HL-60 (cell line): ENCODE measurements at regions not wholly inside any gene's neighbourhood (a gene's known extent, or its start where the extent isn't known, plus 50 kb on each side); places are given as distances from the start of the nearest gene placed in this dataset.

ENCODE experiments used
- DNase-seq, 2 experiments: peaks; one replicate each; pipeline ENCODE4 v3.0.0-alpha.2; 2010 to 2020; ENCODE audit warnings: low read depth in 1 of 2, low spot score in 1 of 2
- H3K27ac ChIP-seq: fragments of 250-450 bp; sonication (Bioruptor Pico); replicated peaks from 2 replicates; pipeline ENCODE4 v1.5.1; 2020; ENCODE audit warnings: mild to moderate bottlenecking, moderate library complexity
- H3K27me3 ChIP-seq: fragments of 250-450 bp; sonication (Bioruptor Pico); 2 replicates; pipeline ENCODE4 v1.5.1; 2021; ENCODE audit warnings: mild to moderate bottlenecking, moderate library complexity; ENCODE audit not compliant: insufficient read depth, poor library complexity, severe bottlenecking
- H3K4me3 ChIP-seq: replicated peaks from 2 replicates; pipeline ENCODE4 v1.5.1; 2011; ENCODE audit warnings: mild to moderate bottlenecking, control low read depth, low read length; ENCODE audit not compliant: insufficient read depth
- CTCF ChIP-seq: IDR thresholded peaks from one replicate; pipeline ENCODE4 v1.5.1; 2011; ENCODE audit warnings: low read length, control low read depth, inconsistent platforms; ENCODE audit not compliant: insufficient read depth
- GABPA ChIP-seq: IDR thresholded peaks from 2 replicates; pipeline ENCODE4 v1.6.1; 2012; ENCODE audit warnings: low read depth
- POLR2AphosphoS5 ChIP-seq: IDR thresholded peaks from 2 replicates; pipeline ENCODE4 v1.6.1; 2012; ENCODE audit warnings: low read depth
- SPI1 ChIP-seq: IDR thresholded peaks from 2 replicates; pipeline ENCODE4 v1.6.1; 2012; ENCODE audit warnings: low read depth, mild to moderate bottlenecking, borderline replicate concordance
- TF ChIP-seq, protein P1 (sequence below): IDR thresholded peaks from 2 replicates; pipeline ENCODE4 v1.6.1; 2012; ENCODE audit warnings: low read depth; ENCODE audit not compliant: insufficient replicate concordance

DNA sequence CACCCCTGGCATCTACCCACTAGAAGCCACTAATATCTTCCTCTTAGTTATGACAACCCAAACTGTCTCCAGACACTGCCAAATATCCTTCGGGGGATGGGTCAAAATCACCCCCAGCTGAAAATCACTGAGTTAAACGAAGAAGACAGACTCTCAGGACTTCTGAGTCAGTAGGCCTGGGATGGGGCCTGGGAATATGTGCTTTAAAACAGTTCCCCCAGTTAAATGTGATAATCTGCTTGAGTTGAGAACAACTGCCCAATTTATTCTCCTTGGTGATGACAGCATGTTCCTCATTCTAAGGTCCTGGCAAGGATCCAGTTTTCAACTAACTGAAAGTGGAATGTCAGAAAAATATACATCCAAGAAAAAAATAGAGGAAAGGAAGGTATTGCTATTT lies 52.4 kb downstream of the CBLL2 start:
- Histone ChIP-seq H3K27ac (no peak overlapping the region), H3K4me3 (no peak overlapping the region)
- no peak for DNase-seq

GRCh38 chrX:22329783-22330182 lies 57.1 kb downstream of the CBLL2 start:
- H3K27me3 ChIP-seq = no peaks in the 10 kb centered on the region

More for the DNA sequence above, 52.4 kb downstream of the CBLL2 start:
- TF ChIP-seq, protein P1, sequence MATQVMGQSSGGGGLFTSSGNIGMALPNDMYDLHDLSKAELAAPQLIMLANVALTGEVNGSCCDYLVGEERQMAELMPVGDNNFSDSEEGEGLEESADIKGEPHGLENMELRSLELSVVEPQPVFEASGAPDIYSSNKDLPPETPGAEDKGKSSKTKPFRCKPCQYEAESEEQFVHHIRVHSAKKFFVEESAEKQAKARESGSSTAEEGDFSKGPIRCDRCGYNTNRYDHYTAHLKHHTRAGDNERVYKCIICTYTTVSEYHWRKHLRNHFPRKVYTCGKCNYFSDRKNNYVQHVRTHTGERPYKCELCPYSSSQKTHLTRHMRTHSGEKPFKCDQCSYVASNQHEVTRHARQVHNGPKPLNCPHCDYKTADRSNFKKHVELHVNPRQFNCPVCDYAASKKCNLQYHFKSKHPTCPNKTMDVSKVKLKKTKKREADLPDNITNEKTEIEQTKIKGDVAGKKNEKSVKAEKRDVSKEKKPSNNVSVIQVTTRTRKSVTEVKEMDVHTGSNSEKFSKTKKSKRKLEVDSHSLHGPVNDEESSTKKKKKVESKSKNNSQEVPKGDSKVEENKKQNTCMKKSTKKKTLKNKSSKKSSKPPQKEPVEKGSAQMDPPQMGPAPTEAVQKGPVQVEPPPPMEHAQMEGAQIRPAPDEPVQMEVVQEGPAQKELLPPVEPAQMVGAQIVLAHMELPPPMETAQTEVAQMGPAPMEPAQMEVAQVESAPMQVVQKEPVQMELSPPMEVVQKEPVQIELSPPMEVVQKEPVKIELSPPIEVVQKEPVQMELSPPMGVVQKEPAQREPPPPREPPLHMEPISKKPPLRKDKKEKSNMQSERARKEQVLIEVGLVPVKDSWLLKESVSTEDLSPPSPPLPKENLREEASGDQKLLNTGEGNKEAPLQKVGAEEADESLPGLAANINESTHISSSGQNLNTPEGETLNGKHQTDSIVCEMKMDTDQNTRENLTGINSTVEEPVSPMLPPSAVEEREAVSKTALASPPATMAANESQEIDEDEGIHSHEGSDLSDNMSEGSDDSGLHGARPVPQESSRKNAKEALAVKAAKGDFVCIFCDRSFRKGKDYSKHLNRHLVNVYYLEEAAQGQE = no peak
- no peak for TF ChIP-seq SPI1
- no peak for TF ChIP-seq CTCF
- TF ChIP-seq GABPA = no peak
- no peak for TF ChIP-seq POLR2AphosphoS5
- no peaks in the 10 kb centered on the region for H3K27me3 ChIP-seq

GRCh38 chrX:22338740-22339139 lies 66.0 kb downstream of the CBLL2 start:
- Histone ChIP-seq H3K4me3 (no peak overlapping the region), H3K27ac (no peak overlapping the region), H3K27me3 (no peaks in the 10 kb centered on the region)
- TF ChIP-seq, protein P1 = no peak
- no peak for TF ChIP-seq SPI1
- TF ChIP-seq POLR2AphosphoS5 = no peak
- no peak for DNase-seq

More at GRCh38 chrX:22329783-22330182, 57.1 kb downstream of the CBLL2 start:
- TF ChIP-seq GABPA (no peak), SPI1 (no peak), CTCF (no peak), POLR2AphosphoS5 (no peak)
- TF ChIP-seq, protein P1 = no peak
- DNase-seq = no peak
- H3K27ac ChIP-seq = no peak overlapping the region
- no peak overlapping the region for H3K4me3 ChIP-seq

DNA sequence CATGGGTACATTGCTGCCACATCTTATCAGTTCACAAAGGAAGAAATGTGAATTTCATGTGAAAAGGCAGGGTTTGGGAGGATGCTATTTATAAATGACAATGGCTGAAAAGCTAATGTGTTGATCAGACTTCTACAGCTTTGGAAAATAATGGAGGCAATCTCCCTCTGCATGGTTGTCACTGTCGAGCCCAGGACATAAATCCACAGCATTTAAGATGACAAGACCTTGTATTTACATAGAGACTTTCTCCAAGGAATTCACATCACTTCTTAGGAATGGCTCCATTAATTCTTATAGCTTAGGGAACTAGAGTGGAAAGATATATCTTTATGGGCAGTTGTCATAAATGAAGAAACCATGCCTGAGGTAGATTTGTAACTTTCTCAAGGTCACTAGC lies 66.7 kb downstream of the CBLL2 start:
- H3K27ac ChIP-seq = no peak overlapping the region
- no peak for DNase-seq
- TF ChIP-seq CTCF (no peak), POLR2AphosphoS5 (no peak), GABPA (no peak), SPI1 (no peak)
- TF ChIP-seq, protein P1 = no peak

More for the DNA sequence above, 66.7 kb downstream of the CBLL2 start:
- Histone ChIP-seq H3K27me3 (no peaks in the 10 kb centered on the region), H3K4me3 (no peak overlapping the region)
